Upper lobe of left lung (tissue), 6 donors: ENCODE measurements at regions not wholly inside any gene's neighbourhood (a gene's known extent, or its start where the extent isn't known, plus 50 kb on each side); places are given as distances from the start of the nearest gene placed in this dataset.

Experiments
- ATAC-seq, 2 donors: fragments of 200-7000 bp; cut with Tn5 transposase; one replicate each; pipeline ENCODE4 v1.9.1; 2022; ENCODE audit warnings: mild to moderate bottlenecking in 2 of 2, moderate library complexity in 2 of 2; ENCODE audit not compliant: low FRiP score in 2 of 2
- DNase-seq, 2 donors: peaks; one replicate each; pipeline ENCODE4 v3.0.0-alpha.2; 2019 to 2020
- H3K27ac ChIP-seq, 4 donors: fragments of 200-600 bp; sonication (generic); one replicate each; pipeline ENCODE4 v1.5.1; 2016 to 2019
- H3K27me3 ChIP-seq, 4 donors: fragments of 200-600 bp; sonication (generic); one replicate each; pipeline ENCODE4 v1.5.1; 2017 to 2019
- H3K36me3 ChIP-seq, 4 donors: fragments of 200-600 bp; sonication (generic); one replicate each; pipeline ENCODE4 v1.5.1; 2016 to 2019
- H3K4me1 ChIP-seq, 4 donors: fragments of 200-600 bp; sonication (generic); one replicate each; pipeline ENCODE4 v1.5.1; 2018 to 2019
- H3K4me3 ChIP-seq, 4 donors: fragments of 200-600 bp; sonication (generic); one replicate each; pipeline ENCODE4 v1.5.1; 2017 to 2019; ENCODE audit warnings: mild to moderate bottlenecking in 2 of 4, moderate library complexity in 1 of 4
- H3K9me3 ChIP-seq, 4 donors: fragments of 200-600 bp; sonication (generic); one replicate each; pipeline ENCODE4 v1.5.1; 2018 to 2019
- EP300 ChIP-seq, 4 donors: sonication (generic); formaldehyde crosslinking; IDR thresholded peaks; one replicate each; pipeline ENCODE4 v1.5.1; 2017; ENCODE audit warnings: antibody characterized with exemption in 4 of 4, control low read depth in 2 of 4
- POLR2A ChIP-seq, 4 donors: fragments of 450-650 bp; IDR thresholded peaks; one replicate each; pipeline ENCODE4 v1.5.1; 2016 to 2017; ENCODE audit warnings: antibody characterized with exemption in 4 of 4, mild to moderate bottlenecking in 2 of 4
- POLR2AphosphoS5 ChIP-seq, 2 donors: sonication (generic); formaldehyde crosslinking; IDR thresholded peaks; one replicate each; pipeline ENCODE4 v1.5.1; 2017; ENCODE audit warnings: antibody characterized with exemption in 2 of 2
- WGBS, 2 donors: methylation state at CpG; one replicate each; pipeline ENCODE4 v1.1.5; 2017 to 2018; 5-methylcytosine and 5-hydroxymethylcytosine counted together
- TF ChIP-seq, protein P1 (sequence below), 6 experiments: fragments of 450-650 bp in 4 of 6; fragments of 200-600 bp in 2 of 6; sonication (generic) in 2 of 6; IDR thresholded peaks; one replicate each; pipeline ENCODE4 v1.5.1; 2016 to 2019; ENCODE audit warnings: antibody characterized with exemption in 6 of 6
- donor health status: DM: no; HTN: no; CAD: no; lungs with moderate emphysema.
- donor health status: DM: no; HTN: yes; CAD: no; lungs with severe emphysema.

- ATAC-seq = no peak
- H3K36me3 ChIP-seq = no peaks in the 10 kb centered on the region
- 81 to 87% methylated on average over 5 of the region's 5 CpGs for WGBS, 2 donors
- H3K27me3 ChIP-seq = no peaks in the 10 kb centered on the region
- no peaks in the 10 kb centered on the region for H3K4me1 ChIP-seq
- H3K4me3 ChIP-seq = no peak overlapping the region
- no peak for DNase-seq
- no peak overlapping the region for H3K27ac ChIP-seq
- TF ChIP-seq, protein P1, sequence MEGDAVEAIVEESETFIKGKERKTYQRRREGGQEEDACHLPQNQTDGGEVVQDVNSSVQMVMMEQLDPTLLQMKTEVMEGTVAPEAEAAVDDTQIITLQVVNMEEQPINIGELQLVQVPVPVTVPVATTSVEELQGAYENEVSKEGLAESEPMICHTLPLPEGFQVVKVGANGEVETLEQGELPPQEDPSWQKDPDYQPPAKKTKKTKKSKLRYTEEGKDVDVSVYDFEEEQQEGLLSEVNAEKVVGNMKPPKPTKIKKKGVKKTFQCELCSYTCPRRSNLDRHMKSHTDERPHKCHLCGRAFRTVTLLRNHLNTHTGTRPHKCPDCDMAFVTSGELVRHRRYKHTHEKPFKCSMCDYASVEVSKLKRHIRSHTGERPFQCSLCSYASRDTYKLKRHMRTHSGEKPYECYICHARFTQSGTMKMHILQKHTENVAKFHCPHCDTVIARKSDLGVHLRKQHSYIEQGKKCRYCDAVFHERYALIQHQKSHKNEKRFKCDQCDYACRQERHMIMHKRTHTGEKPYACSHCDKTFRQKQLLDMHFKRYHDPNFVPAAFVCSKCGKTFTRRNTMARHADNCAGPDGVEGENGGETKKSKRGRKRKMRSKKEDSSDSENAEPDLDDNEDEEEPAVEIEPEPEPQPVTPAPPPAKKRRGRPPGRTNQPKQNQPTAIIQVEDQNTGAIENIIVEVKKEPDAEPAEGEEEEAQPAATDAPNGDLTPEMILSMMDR (IDR thresholded peaks at IDR 0.05) = no peak
- TF ChIP-seq EP300 (IDR thresholded peaks at IDR 0.05) (no peak), POLR2A (IDR thresholded peaks at IDR 0.05) (no peak), POLR2AphosphoS5 (IDR thresholded peaks at IDR 0.05) (no peak)
- H3K9me3 ChIP-seq = no peaks in the 10 kb centered on the region
Observed at GRCh38 chr2:16085073-16085472, 144.7 kb downstream of the MYCN start.

DNA sequence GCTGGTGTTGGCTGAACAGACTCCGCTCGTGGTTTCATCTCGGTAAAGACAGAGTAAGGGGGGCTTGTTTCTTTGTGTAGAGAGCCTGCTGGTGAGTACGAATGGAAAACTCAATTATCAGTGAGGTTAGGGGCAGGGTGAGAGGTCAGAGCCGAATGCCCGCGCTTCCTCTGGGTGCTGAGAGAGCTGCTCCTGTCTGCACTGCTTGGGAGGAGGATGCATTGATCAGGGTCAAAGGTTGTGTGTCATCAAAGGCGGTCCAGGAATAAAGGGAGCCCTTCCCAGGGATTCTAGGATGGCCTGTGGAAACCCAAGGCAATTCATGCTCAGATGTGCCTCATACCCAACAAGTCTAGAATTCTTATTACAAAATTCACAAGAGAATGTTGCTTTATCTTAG, 143.9 kb downstream of the MYCN start:
- H3K36me3 ChIP-seq = no peaks in the 10 kb centered on the region
- H3K27ac ChIP-seq = no peak overlapping the region
- H3K27me3 ChIP-seq = no peaks in the 10 kb centered on the region
- TF ChIP-seq POLR2A (IDR thresholded peaks at IDR 0.05) (no peak), POLR2AphosphoS5 (IDR thresholded peaks at IDR 0.05) (no peak), EP300 (IDR thresholded peaks at IDR 0.05) (no peak)
- TF ChIP-seq, protein P1 (IDR thresholded peaks at IDR 0.05) = no peak
- no peak overlapping the region for H3K4me3 ChIP-seq
- ATAC-seq (no peak), DNase-seq (no peak)
- H3K9me3 ChIP-seq = no peaks in the 10 kb centered on the region
- 60 to 76% methylated on average over 8 of the region's 8 CpGs for WGBS, 2 donors
- H3K4me1 ChIP-seq = no peaks in the 10 kb centered on the region

GRCh38 chr2:16082276-16082675, 141.9 kb downstream of the MYCN start:
- Histone ChIP-seq H3K4me1 (no peaks in the 10 kb centered on the region), H3K9me3 (no peaks in the 10 kb centered on the region), H3K27ac (no peak overlapping the region), H3K36me3 (no peaks in the 10 kb centered on the region), H3K27me3 (no peaks in the 10 kb centered on the region), H3K4me3 (no peak overlapping the region)
- TF ChIP-seq, protein P1 (IDR thresholded peaks at IDR 0.05) = no peak
- TF ChIP-seq EP300 (IDR thresholded peaks at IDR 0.05) = no peak
- no peak for TF ChIP-seq POLR2AphosphoS5 (IDR thresholded peaks at IDR 0.05)
- TF ChIP-seq POLR2A (IDR thresholded peaks at IDR 0.05) = no peak
- ATAC-seq = no peak
- no peak for DNase-seq
- WGBS, 2 donors = 90 to 94% methylated on average over 1 of the region's 1 CpG

DNA sequence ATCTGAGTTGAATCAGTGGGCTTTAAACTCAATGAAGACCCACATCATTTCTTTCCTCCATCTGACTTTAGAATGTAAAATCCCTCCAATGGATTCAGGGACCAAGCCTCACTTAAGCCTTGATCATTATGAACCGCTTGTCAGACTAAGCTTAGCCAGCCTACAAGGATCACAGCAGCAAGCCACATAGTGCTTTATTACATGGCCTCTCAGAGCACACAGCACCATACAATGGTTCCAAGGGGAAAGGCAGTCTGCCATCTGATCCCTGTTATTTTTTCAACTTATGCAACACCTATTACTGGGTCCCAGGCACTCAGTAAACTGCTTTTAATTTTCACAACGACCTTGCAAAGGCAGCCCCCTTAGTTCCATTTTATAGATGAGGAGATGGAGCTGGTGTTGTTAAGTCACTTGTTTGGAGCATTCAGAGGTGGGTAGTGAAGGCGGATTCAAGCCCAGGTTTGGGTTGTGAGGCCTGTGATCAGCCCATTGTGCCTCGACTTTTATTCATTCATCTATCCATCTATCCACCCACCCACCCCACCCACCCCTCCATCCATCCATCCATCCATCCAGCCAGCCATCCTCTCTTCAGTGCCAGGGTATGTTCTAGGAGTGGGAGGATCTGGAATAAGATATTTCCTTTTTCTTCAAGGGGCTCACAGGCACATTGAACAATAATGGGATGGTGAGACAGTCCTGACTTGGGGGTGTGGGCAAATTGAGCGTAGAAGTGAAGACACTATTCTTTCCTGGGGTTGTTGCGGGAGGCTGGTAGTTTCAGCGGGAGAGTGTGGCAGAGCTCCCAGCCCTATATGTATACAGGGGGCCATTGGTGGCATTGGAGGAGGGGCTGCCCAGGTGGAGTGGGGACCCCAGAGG, 141.2 kb downstream of the MYCN start:
- WGBS, 2 donors = 72 to 77% methylated on average over 7 of the region's 7 CpGs
- H3K27me3 ChIP-seq = no peaks in the 10 kb centered on the region
- DNase-seq = no peak
- no peak overlapping the region for H3K27ac ChIP-seq
- ATAC-seq = no peak
- no peaks in the 10 kb centered on the region for H3K4me1 ChIP-seq
- no peaks in the 10 kb centered on the region for H3K9me3 ChIP-seq
- no peak for TF ChIP-seq POLR2A (IDR thresholded peaks at IDR 0.05)
- TF ChIP-seq, protein P1 (IDR thresholded peaks at IDR 0.05) = no peak
- no peak for TF ChIP-seq POLR2AphosphoS5 (IDR thresholded peaks at IDR 0.05)
- TF ChIP-seq EP300 (IDR thresholded peaks at IDR 0.05) = no peak
- H3K4me3 ChIP-seq = no peak overlapping the region
- H3K36me3 ChIP-seq = no peaks in the 10 kb centered on the region

DNA sequence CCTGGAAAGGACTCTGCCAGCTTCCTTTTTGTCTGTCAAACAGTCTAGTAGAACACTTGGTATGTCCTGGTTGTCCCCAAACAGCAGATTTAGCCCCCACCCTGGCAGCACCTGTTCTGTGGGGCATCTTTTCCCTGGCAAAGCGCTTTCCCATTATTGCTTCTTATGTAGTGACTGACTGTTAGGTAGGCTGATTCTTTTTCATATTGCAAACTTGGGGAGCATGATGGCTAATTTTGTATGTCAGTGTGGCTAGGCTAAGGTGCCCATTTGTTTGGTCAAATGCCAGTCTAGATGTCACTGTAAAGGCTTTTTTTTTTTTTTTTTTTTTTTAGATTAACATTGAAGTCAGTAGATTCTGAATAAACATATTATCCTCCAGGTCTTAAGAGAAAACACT, 140.2 kb downstream of the MYCN start:
- DNase-seq (no peak), ATAC-seq (no peak)
- 100% methylated on average over 1 of the region's 1 CpG for WGBS, 2 donors
- no peaks in the 10 kb centered on the region for H3K4me1 ChIP-seq
- H3K36me3 ChIP-seq = no peaks in the 10 kb centered on the region
- TF ChIP-seq POLR2AphosphoS5 (IDR thresholded peaks at IDR 0.05) = no peak
- TF ChIP-seq POLR2A (IDR thresholded peaks at IDR 0.05) = no peak
- TF ChIP-seq, protein P1 (IDR thresholded peaks at IDR 0.05) = no peak
- no peak for TF ChIP-seq EP300 (IDR thresholded peaks at IDR 0.05)
- H3K27me3 ChIP-seq = no peaks in the 10 kb centered on the region
- no peak overlapping the region for H3K4me3 ChIP-seq
- no peaks in the 10 kb centered on the region for H3K9me3 ChIP-seq
- H3K27ac ChIP-seq = no peak overlapping the region
